ENCODE measurements at regions not wholly inside any gene's neighbourhood (a gene's known extent, or its start where the extent isn't known, plus 50 kb on each side); places are given as distances from the start of the nearest gene placed in this dataset.

GRCh38 chr2:121869873-121870272, 114.4 kb downstream of the TSN start:
- H3K27ac ChIP-seq (ENCODE audit: low read depth) = no peak overlapping the region
- DNase-seq (ENCODE audit: extremely low spot score) = no peak
- WGBS = 90% methylated on average over 5 of the region's 5 CpGs
- H3K36me3 ChIP-seq (ENCODE audit: insufficient read depth) = no peaks in the 10 kb centered on the region
- H3K4me3 ChIP-seq (ENCODE audit: low read depth, low read length) = no peak overlapping the region
- no peaks in the 10 kb centered on the region for H3K4me1 ChIP-seq (ENCODE audit: insufficient read depth)

DNA sequence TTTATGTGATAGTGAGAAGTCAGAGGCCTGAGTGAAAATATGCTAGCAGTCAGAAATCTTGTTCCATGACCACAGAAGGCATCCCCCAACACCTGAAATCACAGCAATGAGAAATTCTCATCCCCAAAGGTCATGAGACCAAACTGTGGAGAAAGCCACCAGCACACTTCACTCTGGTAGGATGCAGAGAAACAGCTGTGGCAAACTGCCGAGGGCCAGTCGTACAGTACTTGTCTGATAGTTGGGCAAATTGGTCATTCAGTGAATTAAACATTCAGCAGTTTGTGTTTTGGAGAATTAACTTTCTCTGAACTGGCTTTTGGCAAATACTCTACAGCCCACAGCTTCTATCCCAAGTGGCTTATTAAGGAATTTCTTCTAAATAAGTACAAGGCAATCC, 117.2 kb downstream of the TSN start:
- Histone ChIP-seq H3K27ac (ENCODE audit: low read depth) (no peak overlapping the region), H3K4me1 (ENCODE audit: insufficient read depth) (no peaks in the 10 kb centered on the region), H3K36me3 (ENCODE audit: insufficient read depth) (no peaks in the 10 kb centered on the region), H3K4me3 (ENCODE audit: low read depth, low read length) (no peak overlapping the region)
- WGBS = 36% methylated on average over 2 of the region's 2 CpGs
- no peak for DNase-seq (ENCODE audit: extremely low spot score)

- Histone ChIP-seq H3K4me3 (ENCODE audit: low read depth, low read length) (no peak overlapping the region), H3K4me1 (ENCODE audit: insufficient read depth) (no peaks in the 10 kb centered on the region), H3K27ac (ENCODE audit: low read depth) (no peak overlapping the region), H3K36me3 (ENCODE audit: insufficient read depth) (no peaks in the 10 kb centered on the region)
- DNase-seq (ENCODE audit: extremely low spot score) = no peak
- 85% methylated on average over 7 of the region's 7 CpGs for WGBS
These were observed 118.4 kb downstream of the TSN start for GRCh38 chr2:121873864-121874263.

DNA sequence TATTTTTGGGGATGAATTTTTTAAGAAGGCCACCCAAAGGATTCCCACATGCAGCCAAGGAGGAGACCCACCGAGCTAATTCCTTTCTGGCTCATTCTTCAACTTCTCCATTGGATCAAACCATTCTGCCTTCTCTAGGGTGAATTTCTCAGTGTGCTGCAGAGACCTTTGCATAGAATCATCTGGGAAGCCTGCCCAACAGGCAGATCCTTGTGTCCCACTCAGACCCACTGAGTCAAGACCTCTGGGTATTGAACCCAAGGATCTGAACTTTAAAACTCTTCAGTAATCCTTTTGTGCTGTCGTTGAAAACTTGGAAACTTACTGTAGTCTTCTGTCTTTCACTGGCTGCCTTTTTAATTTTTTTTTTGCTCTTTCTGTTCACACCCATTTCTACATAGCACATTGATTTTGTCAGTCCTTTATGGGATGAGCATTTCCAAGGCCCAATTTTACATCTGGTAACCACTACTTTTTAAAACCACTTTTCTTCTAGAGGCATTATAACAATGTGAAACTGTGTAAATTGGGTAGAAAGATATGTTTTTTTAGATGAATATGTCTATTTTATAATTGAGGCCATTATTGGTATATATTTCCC, 120.2 kb downstream of the TSN start:
- Histone ChIP-seq H3K4me3 (ENCODE audit: low read depth, low read length) (no peak overlapping the region), H3K27ac (ENCODE audit: low read depth) (no peak overlapping the region), H3K4me1 (ENCODE audit: insufficient read depth) (no peaks in the 10 kb centered on the region), H3K36me3 (ENCODE audit: insufficient read depth) (no peaks in the 10 kb centered on the region)
- no peak for DNase-seq (ENCODE audit: extremely low spot score)
- WGBS = 54% methylated on average over 2 of the region's 2 CpGs

DNA sequence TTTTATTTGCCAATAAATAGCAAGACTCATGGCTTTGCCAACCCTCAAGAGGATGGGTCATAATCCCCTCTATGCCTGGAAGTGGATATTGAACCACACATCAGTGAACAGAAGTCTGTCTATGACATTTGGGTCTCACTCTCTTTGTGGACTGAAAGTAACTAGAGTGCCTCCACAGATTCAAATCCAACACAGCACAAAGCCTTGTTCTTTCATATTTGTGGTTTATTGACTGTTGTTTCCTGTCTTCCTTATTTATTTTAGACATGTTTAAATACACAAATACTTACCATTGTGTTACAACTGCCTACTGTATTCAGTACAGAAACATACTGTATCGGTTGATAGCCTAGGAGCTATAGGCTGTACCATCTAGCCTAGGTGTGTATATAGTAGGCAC, 121.9 kb downstream of the TSN start:
- Histone ChIP-seq H3K4me1 (ENCODE audit: insufficient read depth) (no peaks in the 10 kb centered on the region), H3K27ac (ENCODE audit: low read depth) (no peak overlapping the region), H3K4me3 (ENCODE audit: low read depth, low read length) (no peak overlapping the region), H3K36me3 (ENCODE audit: insufficient read depth) (no peaks in the 10 kb centered on the region)
- no peak for DNase-seq (ENCODE audit: extremely low spot score)
- 95% methylated on average over 1 of the region's 1 CpG for WGBS

DNA sequence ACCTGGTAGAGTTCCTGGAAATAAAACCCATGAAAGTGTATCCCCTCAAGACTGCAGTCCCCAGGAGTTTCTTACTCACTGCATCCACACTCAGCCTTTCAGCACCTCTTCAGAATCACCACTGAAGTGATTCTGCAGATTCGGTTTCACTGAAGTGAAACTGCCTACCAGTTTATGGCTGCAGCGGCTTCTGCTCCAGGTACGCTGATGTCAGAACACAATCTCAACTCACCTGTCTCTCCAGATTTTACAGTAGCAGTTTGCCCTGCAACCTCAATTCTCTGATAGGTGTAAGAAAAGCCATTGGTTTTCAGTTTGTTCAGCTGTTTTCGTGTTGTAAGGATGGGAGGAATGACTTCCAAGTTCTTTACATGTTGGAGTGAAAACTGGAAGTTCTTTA, 124.8 kb downstream of the TSN start:
- H3K27ac ChIP-seq (ENCODE audit: low read depth) = no peak overlapping the region
- WGBS = 86% methylated on average over 4 of the region's 4 CpGs

GRCh38 chr2:121881038-121881437, 125.6 kb downstream of the TSN start:
- no peaks in the 10 kb centered on the region for H3K36me3 ChIP-seq (ENCODE audit: insufficient read depth)
- H3K4me1 ChIP-seq (ENCODE audit: insufficient read depth) = no peaks in the 10 kb centered on the region
- H3K27ac ChIP-seq (ENCODE audit: low read depth) = no peak overlapping the region
- H3K4me3 ChIP-seq (ENCODE audit: low read depth, low read length) = no peak overlapping the region
- WGBS = 94% methylated on average over 4 of the region's 4 CpGs
- DNase-seq (ENCODE audit: extremely low spot score) = no peak

More for the DNA sequence above, 124.8 kb downstream of the TSN start:
- no peaks in the 10 kb centered on the region for H3K36me3 ChIP-seq (ENCODE audit: insufficient read depth)
- no peak for DNase-seq (ENCODE audit: extremely low spot score)
- no peak overlapping the region for H3K4me3 ChIP-seq (ENCODE audit: low read depth, low read length)
- no peaks in the 10 kb centered on the region for H3K4me1 ChIP-seq (ENCODE audit: insufficient read depth)

DNA sequence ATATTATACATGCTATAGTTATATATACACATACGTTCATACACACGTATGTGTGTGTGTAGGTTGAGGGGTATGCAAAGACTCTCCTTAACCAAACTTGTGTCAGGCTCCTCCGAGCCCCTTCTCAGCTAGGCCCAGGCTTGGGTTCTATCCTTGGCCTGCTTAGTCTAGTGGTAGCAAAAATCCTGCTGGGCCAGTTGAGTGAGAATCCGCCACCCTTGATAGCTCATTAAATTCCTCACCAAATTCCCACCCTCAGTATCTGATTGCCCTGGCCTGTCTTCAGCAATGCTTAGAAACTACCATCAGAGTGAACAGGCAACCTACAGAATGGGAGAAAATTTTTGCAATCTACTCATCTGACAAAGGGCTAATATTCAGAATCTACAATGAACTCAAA, 126.5 kb downstream of the TSN start:
- H3K4me1 ChIP-seq (ENCODE audit: insufficient read depth) = no peaks in the 10 kb centered on the region
- H3K36me3 ChIP-seq (ENCODE audit: insufficient read depth) = no peaks in the 10 kb centered on the region

DNA sequence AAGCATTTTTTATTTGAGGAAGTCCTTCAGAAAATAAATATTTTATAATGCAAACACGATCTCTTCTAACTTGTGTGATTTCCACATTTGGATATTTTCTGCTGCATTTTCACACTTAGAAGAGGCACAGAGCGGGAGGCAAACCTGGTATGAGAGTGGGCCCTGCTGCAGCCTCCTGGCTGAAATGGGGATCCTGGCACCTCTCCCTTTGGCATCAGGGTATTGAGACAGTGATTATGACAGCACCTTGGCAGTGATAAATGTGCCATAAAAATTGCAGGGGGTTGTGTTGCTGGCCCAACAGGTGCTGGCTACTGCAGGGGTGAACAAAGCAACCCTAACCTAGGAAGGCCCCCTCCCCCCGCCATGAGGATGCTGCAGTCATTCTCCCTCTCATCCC, 128.6 kb downstream of the TSN start:
- H3K36me3 ChIP-seq (ENCODE audit: insufficient read depth) = no peaks in the 10 kb centered on the region
- 57% methylated on average over 3 of the region's 3 CpGs for WGBS
- H3K4me1 ChIP-seq (ENCODE audit: insufficient read depth) = no peaks in the 10 kb centered on the region
- no peak overlapping the region for H3K4me3 ChIP-seq (ENCODE audit: low read depth, low read length)
- no peak overlapping the region for H3K27ac ChIP-seq (ENCODE audit: low read depth)
- DNase-seq (ENCODE audit: extremely low spot score) = no peak

More for the DNA sequence above, 126.5 kb downstream of the TSN start:
- H3K4me3 ChIP-seq (ENCODE audit: low read depth, low read length) = no peak overlapping the region
- H3K27ac ChIP-seq (ENCODE audit: low read depth) = no peak overlapping the region
- 90% methylated on average over 4 of the region's 4 CpGs for WGBS
- DNase-seq (ENCODE audit: extremely low spot score) = no peak

GRCh38 chr2:121884511-121884921, 129.1 kb downstream of the TSN start:
- WGBS = 70% methylated on average over 4 of the region's 4 CpGs

GRCh38 chr2:121886059-121886458, 130.6 kb downstream of the TSN start:
- H3K4me3 ChIP-seq (ENCODE audit: low read depth, low read length) = no peak overlapping the region
- no peak for DNase-seq (ENCODE audit: extremely low spot score)
- no peak overlapping the region for H3K27ac ChIP-seq (ENCODE audit: low read depth)
- H3K4me1 ChIP-seq (ENCODE audit: insufficient read depth) = no peaks in the 10 kb centered on the region
- WGBS = 95% methylated on average over 4 of the region's 4 CpGs
- no peaks in the 10 kb centered on the region for H3K36me3 ChIP-seq (ENCODE audit: insufficient read depth)

More at GRCh38 chr2:121884511-121884921, 129.1 kb downstream of the TSN start:
- no peak for DNase-seq (ENCODE audit: extremely low spot score)
- no peaks in the 10 kb centered on the region for H3K4me1 ChIP-seq (ENCODE audit: insufficient read depth)
- no peaks in the 10 kb centered on the region for H3K36me3 ChIP-seq (ENCODE audit: insufficient read depth)
- H3K27ac ChIP-seq (ENCODE audit: low read depth) = no peak overlapping the region
- H3K4me3 ChIP-seq (ENCODE audit: low read depth, low read length) = no peak overlapping the region

- Histone ChIP-seq H3K27ac (ENCODE audit: low read depth) (no peak overlapping the region), H3K4me1 (ENCODE audit: insufficient read depth) (no peaks in the 10 kb centered on the region), H3K4me3 (ENCODE audit: low read depth, low read length) (no peak overlapping the region), H3K36me3 (ENCODE audit: insufficient read depth) (no peaks in the 10 kb centered on the region)
- WGBS = 90% methylated on average over 16 of the region's 16 CpGs
- DNase-seq (ENCODE audit: extremely low spot score) = no peak
These were observed 132.2 kb downstream of the TSN start for GRCh38 chr2:121887513-121888188.

GRCh38 chr2:121888189-121888557, 132.7 kb downstream of the TSN start:
- 74% methylated on average over 5 of the region's 5 CpGs for whole genome bisulfite sequencing
- no peaks in the 10 kb centered on the region for H3K4me1 ChIP-seq (ENCODE audit: insufficient read depth)
- DNase-seq (ENCODE audit: extremely low spot score) = no peak

GRCh38 chr2:121890041-121890440, 134.6 kb downstream of the TSN start:
- no peak overlapping the region for H3K4me3 ChIP-seq (ENCODE audit: low read depth, low read length)
- DNase-seq (ENCODE audit: extremely low spot score) = no peak
- WGBS = 84% methylated on average over 9 of the region's 9 CpGs
- H3K27ac ChIP-seq (ENCODE audit: low read depth) = no peak overlapping the region
- H3K4me1 ChIP-seq (ENCODE audit: insufficient read depth) = no peaks in the 10 kb centered on the region
- no peaks in the 10 kb centered on the region for H3K36me3 ChIP-seq (ENCODE audit: insufficient read depth)

More at GRCh38 chr2:121888189-121888557, 132.7 kb downstream of the TSN start:
- Histone ChIP-seq H3K36me3 (ENCODE audit: insufficient read depth) (no peaks in the 10 kb centered on the region), H3K4me3 (ENCODE audit: low read depth, low read length) (no peak overlapping the region), H3K27ac (ENCODE audit: low read depth) (no peak overlapping the region)

Measured in urinary bladder (tissue), 3 donors.